Testis (tissue), 2 donors: ENCODE measurements at regions not wholly inside any gene's neighbourhood (a gene's known extent, or its start where the extent isn't known, plus 50 kb on each side); places are given as distances from the start of the nearest gene placed in this dataset.

Experiments
- DNase-seq: peaks from one replicate; pipeline ENCODE4 v3.0.0-alpha.2; 2019
- H3K27ac ChIP-seq, 2 donors: fragments of 200-600 bp; sonication (generic); one replicate each; pipeline ENCODE4 v1.5.1; 2019
- H3K27me3 ChIP-seq: fragments of 200-600 bp; sonication (generic); one replicate; pipeline ENCODE4 v1.5.1; 2019
- H3K36me3 ChIP-seq: fragments of 200-600 bp; sonication (generic); one replicate; pipeline ENCODE4 v1.5.1; 2017; ENCODE audit warnings: low read depth; ENCODE audit errors: missing control alignments
- H3K4me1 ChIP-seq: fragments of 200-600 bp; sonication (generic); one replicate; pipeline ENCODE4 v1.5.1; 2019
- H3K4me3 ChIP-seq, 2 donors: fragments of 200-600 bp; sonication (generic); one replicate each; pipeline ENCODE4 v1.5.1; 2017 to 2019
- H3K9me3 ChIP-seq: fragments of 200-600 bp; sonication (generic); one replicate; pipeline ENCODE4 v1.5.1; 2017
- POLR2A ChIP-seq: fragments of 450-650 bp; IDR thresholded peaks from one replicate; pipeline ENCODE4 v1.6.1; 2017; ENCODE audit warnings: antibody characterized with exemption, mild to moderate bottlenecking, moderate library complexity
- WGBS, 2 donors: methylation state at CpG; one replicate each; pipeline ENCODE4 v1.1.5; 2018; 5-methylcytosine and 5-hydroxymethylcytosine counted together
- intact Hi-C: fragments of 100-400 bp; cut with DNase I; formaldehyde crosslinking; loops from one replicate; pipeline ENCODE4 v1.15.1; 2023; ENCODE audit warnings: low total_unique reads
- TF ChIP-seq, protein P1 (sequence below), 3 experiments: fragments of 450-650 bp in 2 of 3; fragments of 200-600 bp in 1 of 3; sonication (generic) in 1 of 3; IDR thresholded peaks; one replicate each; pipeline ENCODE4 v1.5.1; 2016 to 2019; ENCODE audit warnings: antibody characterized with exemption in 3 of 3, mild to moderate bottlenecking in 2 of 3, moderate library complexity in 1 of 3

GRCh38 chr9:103530934-103531333, 535.8 kb downstream of the CYLC2 start:
- TF ChIP-seq, protein P1, sequence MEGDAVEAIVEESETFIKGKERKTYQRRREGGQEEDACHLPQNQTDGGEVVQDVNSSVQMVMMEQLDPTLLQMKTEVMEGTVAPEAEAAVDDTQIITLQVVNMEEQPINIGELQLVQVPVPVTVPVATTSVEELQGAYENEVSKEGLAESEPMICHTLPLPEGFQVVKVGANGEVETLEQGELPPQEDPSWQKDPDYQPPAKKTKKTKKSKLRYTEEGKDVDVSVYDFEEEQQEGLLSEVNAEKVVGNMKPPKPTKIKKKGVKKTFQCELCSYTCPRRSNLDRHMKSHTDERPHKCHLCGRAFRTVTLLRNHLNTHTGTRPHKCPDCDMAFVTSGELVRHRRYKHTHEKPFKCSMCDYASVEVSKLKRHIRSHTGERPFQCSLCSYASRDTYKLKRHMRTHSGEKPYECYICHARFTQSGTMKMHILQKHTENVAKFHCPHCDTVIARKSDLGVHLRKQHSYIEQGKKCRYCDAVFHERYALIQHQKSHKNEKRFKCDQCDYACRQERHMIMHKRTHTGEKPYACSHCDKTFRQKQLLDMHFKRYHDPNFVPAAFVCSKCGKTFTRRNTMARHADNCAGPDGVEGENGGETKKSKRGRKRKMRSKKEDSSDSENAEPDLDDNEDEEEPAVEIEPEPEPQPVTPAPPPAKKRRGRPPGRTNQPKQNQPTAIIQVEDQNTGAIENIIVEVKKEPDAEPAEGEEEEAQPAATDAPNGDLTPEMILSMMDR (IDR thresholded peaks at IDR 0.05): no peak
- TF ChIP-seq POLR2A: no peak
- intact Hi-C loops: no loop called here
- no peaks in the 10 kb centered on the region for H3K9me3 ChIP-seq
- H3K4me1 ChIP-seq: no peaks in the 10 kb centered on the region
- no peak overlapping the region for H3K27ac ChIP-seq
- DNase-seq: no peak
- no peaks in the 10 kb centered on the region for H3K27me3 ChIP-seq
- no peaks in the 10 kb centered on the region for H3K36me3 ChIP-seq
- H3K4me3 ChIP-seq: no peak overlapping the region
- 78 to 81% methylated on average over 1 of the region's 1 CpG for WGBS, 2 donors

- Histone ChIP-seq H3K36me3 (no peaks in the 10 kb centered on the region), H3K27me3 (no peaks in the 10 kb centered on the region), H3K27ac (no peak overlapping the region), H3K4me1 (no peaks in the 10 kb centered on the region), H3K9me3 (no peaks in the 10 kb centered on the region), H3K4me3 (no peak overlapping the region)
- TF ChIP-seq POLR2A: no peak
- TF ChIP-seq, protein P1 (IDR thresholded peaks at IDR 0.05): no peak
- 89 to 91% methylated on average over 5 of the region's 5 CpGs for WGBS, 2 donors
- no peak for DNase-seq
- intact Hi-C loops: no loop called here
These were observed 538.2 kb downstream of the CYLC2 start for GRCh38 chr9:103533318-103533717.

- no peaks in the 10 kb centered on the region for H3K36me3 ChIP-seq
- intact Hi-C loops: no loop called here
- no peaks in the 10 kb centered on the region for H3K9me3 ChIP-seq
- no peak for DNase-seq
- no peaks in the 10 kb centered on the region for H3K27me3 ChIP-seq
- no peaks in the 10 kb centered on the region for H3K4me1 ChIP-seq
- TF ChIP-seq, protein P1 (IDR thresholded peaks at IDR 0.05): no peak
- no peak for TF ChIP-seq POLR2A
- H3K4me3 ChIP-seq: no peak overlapping the region
- H3K27ac ChIP-seq: no peak overlapping the region
These were observed 542.3 kb downstream of the CYLC2 start for GRCh38 chr9:103537426-103537825.

- H3K36me3 ChIP-seq: no peaks in the 10 kb centered on the region
- H3K4me3 ChIP-seq: no peak overlapping the region
- no peaks in the 10 kb centered on the region for H3K4me1 ChIP-seq
- intact Hi-C loops: no loop called here
- no peaks in the 10 kb centered on the region for H3K9me3 ChIP-seq
- 84 to 87% methylated on average over 2 of the region's 2 CpGs for WGBS, 2 donors
- no peak for DNase-seq
- no peaks in the 10 kb centered on the region for H3K27me3 ChIP-seq
- H3K27ac ChIP-seq: no peak overlapping the region
- TF ChIP-seq, protein P1 (IDR thresholded peaks at IDR 0.05): no peak
- no peak for TF ChIP-seq POLR2A
These were observed 548.8 kb upstream of the SMC2 start for GRCh38 chr9:103545260-103545659.

DNA sequence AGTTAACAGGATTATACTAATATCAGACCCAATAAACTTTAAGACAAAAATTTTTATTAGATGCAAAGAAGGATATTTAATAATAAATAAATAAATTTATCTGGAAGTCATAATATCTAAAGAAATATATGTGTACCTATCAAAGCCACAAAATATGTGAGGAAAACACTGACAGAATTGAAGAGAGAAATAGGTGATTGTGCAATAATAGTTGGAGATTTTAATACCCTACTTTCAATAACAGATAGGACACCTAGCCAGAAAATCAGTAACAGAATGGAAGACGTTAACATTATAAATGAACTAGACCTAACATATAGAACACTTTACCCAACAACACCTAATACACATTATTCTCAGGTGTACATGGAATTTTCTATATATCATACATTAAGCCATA, 541.4 kb upstream of the SMC2 start:
- Histone ChIP-seq H3K4me1 (no peaks in the 10 kb centered on the region), H3K9me3 (no peaks in the 10 kb centered on the region), H3K4me3 (no peak overlapping the region), H3K36me3 (no peaks in the 10 kb centered on the region), H3K27me3 (no peaks in the 10 kb centered on the region), H3K27ac (no peak overlapping the region)
- 74 to 90% methylated on average over 1 of the region's 1 CpG for WGBS, 2 donors
- no peak for TF ChIP-seq POLR2A
- TF ChIP-seq, protein P1 (IDR thresholded peaks at IDR 0.05): no peak
- DNase-seq: no peak
- intact Hi-C loops: no loop called here
